ENCODE measurements at regions not wholly inside any gene's neighbourhood (a gene's known extent, or its start where the extent isn't known, plus 50 kb on each side); places are given as distances from the start of the nearest gene placed in this dataset.
"Not testable (repeated sequence)": the region's sequence is repeated elsewhere in the genome, so short reads cannot be mapped to it uniquely, and the experiment has no call there.

DNA sequence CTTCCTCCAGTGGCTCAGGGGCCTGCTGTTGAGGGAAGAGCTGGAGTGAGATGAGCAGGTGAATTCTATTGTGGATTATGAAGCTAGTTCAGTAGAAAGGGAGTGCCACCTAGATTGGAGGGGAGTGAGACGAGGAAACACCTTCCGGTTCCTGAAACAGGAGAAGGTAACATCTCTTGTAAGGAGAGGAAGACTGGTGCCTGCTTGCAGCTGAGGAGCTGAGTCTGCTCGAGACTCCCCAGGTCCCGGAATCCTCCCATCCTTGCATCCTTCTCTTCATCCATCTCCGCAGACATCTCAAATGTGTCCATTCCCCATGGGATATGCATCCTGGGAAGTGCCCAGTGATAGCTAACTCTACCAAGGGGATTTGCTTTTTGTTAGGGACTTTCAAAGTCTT is 242.9 kb upstream of the ZFP64 start:
- no peak for DNase-seq (ENCODE audit: low read depth in 2 of 2)

DNA sequence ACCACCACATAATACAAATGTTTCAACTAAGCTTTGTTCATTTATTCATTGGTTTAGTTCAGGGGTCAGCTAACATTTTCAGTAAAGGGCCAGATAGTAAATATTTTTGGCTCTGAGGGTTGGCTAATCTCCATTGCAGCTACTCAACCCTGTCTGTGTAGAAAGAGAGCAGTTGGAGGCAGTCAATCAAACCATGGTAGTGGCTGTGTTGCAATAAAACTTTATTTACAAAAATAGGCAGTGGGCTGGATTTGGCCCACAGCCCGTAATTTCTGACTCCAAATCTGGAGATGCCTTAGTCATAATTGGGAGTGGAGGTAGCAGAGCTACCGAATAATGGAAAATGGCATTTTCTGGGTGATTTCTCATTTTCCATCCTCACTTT is 242.5 kb upstream of the ZFP64 start:
- DNase-seq (ENCODE audit: low read depth in 2 of 2): no peak

DNA sequence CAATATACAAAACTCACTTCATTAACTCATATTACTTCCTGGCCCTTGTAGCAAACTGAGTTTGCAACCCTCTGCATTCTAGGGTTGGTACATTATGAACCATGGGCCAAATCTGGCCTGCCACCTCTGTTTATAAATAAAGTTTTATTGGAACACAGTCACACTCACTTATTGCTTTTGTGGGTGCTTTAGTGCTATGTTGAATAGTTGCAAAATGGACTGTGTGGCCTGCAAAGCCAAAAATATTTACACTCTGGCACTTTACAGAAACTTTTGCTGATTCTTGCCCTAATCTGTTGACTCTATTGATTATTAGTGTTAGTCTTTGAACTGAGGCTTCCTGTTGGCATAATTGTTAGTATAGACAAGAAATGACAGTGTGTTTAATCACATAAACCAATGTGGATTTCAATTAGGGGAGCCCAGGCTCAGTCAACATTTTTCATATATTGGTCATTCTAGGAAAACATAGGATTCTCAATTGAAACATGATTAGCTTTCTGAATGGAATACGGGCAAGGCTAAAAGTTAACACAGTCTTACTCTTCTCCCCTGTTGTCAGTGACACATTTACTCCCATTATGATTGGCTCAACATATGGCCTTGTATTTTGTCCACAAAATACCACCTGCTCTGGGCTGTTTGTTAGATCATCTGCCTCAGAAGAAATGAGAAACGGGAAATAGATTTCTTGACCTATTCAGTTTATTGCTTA is 241.9 kb upstream of the ZFP64 start:
- no peak for DNase-seq (ENCODE audit: low read depth in 2 of 2)

DNA sequence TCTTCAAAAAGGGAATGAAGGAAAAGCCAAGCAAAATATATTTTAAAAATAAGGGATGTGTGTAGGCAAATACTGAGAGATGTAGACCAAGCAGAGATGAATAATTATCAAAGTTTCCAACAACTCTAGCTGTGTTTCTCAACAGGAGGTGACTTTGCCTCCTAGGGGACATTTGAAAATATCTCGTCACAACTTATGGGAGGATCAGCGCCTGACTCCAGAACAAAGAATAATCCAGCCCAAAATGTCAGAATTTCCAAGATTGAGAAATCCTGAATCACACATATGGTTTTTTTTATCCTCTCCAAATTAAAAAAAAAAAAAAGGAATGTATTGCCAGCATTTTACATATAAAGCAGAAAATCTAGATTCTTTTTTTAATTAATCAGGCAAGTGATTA is 241.2 kb upstream of the ZFP64 start:
- DNase-seq (ENCODE audit: low read depth in 2 of 2): no peak

DNA sequence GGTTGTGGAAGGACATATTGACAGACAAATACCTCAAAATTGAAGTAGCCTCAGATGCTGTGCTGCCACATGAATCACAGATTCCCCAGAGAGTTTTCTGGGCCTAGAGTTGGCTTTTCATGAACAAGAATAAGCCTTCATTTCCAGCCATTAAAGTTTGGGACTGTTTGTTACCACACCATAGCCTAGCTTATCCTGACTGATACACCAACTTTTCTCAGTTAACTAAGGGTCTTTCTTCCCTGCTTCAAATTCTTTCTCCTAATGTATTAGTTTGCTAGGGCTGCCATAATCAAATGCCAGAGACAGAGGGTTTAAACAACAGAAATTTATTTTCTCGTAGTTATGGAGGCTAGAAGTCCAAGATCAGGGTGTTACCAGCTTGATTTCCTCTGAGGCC is 237.4 kb upstream of the ZFP64 start:
- DNase-seq (ENCODE audit: low read depth in 2 of 2): no peak

DNA sequence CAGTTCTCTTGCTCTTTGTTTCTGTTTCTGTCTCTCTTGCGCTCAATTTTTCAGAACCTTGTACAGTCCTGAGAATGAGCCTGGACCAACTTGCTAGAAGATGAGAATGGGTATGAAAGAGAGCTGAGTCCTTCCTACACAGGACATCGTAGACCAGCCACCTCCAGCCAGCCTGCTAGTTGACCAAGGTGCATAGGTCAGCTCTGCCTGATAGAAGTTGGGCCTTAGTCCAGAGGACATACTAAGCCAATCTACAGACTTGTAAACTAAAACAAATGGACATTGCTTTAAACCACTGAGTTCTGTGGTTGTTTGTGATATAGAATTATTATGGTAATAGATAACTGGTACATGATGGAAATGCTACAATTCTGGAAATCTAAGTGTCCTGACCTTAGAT is 236.4 kb upstream of the ZFP64 start:
- no peak for DNase-seq (ENCODE audit: low read depth in 2 of 2)

DNA sequence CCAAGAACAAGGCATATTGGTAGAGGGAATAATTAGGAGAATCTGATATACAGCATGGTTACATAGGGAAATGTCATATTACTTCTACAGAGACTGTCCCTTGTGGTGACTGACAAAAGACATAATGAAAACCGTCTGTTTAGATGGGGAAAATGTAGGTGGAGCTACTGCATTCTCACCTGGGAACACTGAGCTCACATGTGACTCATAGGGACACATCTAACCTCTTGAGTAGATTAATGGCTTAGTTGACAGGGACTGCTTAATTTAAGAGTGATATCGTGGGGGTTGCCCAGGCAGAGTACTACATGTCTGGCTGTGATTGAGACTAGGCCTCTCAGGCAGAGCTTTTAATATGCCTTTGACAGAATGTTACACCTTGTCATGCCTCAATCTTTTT is 235.3 kb upstream of the ZFP64 start:
- DNase-seq (ENCODE audit: low read depth in 2 of 2): no peak

DNA sequence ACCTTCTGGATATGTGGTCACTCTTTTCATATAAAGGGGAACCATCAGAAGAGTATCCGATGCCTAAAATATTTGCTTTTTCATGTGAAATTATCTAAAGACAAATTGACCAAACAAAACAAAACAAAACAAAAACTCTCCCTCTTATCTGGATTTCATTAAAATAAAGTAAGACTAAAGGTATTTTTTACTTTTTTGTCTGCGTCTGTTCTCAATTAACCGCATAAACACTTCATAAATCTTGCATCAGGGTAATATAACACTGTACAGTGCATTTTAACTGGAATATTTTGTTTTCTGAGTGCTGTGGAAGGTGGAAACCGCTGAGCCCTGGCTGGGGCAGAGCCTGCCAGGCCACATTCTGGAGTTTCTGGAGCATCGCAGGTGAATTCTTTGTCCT is 234.1 kb upstream of the ZFP64 start:
- DNase-seq (ENCODE audit: low read depth in 2 of 2): no peak

DNA sequence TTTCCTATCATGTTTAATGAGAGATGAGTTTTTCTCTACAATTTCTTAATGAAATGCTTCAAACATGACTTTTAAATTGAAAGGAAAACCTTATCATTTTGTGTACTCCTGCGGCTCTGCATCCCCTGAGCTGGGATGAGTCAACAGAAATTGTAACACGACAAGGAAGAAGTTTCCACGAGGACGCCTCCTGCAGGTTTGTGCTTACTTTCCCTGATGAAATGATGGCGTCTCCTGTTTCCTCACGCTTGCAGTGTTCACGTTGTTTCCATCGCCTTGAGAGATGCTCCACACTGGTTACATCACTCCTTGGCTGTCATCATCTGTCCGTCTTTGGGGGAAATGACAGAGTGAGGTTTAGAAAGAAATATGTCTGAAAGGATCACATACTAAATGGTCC is 233.7 kb upstream of the ZFP64 start:
- no peak for DNase-seq (ENCODE audit: low read depth in 2 of 2)

DNA sequence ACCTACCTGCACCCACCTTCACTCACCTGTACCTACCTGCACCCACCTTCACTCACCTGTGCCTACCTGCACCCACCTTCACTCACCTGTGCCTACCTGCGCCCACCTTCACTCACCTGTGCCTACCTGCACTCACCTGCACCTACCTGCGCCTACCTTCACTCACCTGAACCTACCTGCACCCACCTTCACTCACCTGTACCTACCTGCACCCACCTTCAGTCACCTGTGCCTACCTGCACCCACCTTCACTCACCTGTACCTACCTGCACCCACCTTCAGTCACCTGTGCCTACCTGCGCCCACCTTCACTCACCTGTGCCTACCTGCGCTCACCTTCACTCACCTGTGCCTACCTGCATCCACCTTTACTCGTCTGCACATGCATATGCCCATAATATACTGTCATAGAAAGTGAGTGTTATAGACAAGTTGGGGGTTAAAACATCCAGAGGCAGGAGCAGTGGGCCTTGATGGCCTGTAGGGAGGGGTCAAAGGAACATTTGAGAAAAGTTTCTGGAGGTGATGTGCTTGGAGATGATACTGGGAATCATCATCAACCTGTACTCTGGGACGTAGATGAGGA is 232.9 kb upstream of the ZFP64 start:
- not testable (repeated sequence) for DNase-seq (ENCODE audit: low read depth in 2 of 2)

DNA sequence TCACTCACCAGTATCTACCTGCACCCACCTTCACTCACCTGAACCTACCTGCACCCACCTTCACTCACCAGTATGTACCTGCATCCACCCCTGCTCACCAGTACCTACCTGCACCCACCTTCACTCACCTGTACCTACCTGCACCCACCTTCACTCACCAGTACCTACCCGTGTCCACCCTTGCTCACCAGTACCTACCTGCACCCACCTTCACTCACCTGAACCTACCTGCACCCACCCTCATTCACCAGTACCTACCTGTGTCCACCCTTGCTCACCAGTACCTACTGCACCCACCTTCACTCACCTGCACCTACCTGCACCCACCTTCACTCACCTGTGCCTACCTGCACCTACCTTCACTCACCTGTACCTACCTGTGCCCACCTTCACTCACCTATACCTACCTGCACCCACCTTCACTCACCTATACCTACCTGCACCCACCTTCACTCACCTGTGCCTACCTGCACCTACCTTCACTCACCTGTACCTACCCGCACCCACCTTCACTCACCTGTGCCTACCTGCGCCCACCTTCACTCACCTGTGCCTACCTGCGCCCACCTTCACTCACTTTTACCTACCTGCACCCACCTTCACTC is 232.1 kb upstream of the ZFP64 start:
- not testable (repeated sequence) for DNase-seq (ENCODE audit: low read depth in 2 of 2)

DNA sequence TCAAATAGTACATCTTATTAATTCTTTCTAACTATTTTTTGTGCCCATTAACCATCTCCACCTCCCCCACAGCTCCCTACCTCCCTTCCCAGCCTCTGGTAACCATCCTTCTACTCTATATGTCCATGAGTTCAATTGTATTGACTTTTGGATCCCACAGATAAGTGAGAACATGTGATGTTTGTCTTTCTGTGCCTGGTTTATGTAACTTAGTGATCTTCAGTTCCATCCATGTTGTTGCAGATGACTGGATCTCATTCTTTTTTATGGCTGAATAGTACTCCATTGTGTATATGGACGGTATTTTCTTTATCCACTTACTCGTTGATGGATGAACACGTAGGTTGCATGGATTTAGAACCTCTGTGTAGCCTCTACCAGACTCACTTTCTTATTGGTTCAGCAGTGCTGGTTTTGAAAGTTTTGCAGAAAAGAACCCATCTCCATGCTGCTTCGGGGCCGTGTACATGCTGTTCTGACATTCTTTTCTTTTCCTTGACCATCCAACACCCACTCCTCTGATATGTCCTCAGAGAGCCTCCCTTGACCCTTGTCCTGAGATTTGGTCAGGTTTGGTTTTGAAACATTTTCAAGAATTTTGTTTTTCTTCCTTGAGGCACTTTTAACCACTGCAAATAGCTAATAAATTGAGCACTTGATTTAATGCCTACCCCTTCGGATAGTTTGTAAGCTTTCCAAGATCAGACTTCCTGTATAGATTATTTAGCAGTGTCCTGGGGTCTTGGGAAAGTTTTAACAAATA is 231.2 kb upstream of the ZFP64 start:
- DNase-seq (ENCODE audit: low read depth in 2 of 2): no peak

DNA sequence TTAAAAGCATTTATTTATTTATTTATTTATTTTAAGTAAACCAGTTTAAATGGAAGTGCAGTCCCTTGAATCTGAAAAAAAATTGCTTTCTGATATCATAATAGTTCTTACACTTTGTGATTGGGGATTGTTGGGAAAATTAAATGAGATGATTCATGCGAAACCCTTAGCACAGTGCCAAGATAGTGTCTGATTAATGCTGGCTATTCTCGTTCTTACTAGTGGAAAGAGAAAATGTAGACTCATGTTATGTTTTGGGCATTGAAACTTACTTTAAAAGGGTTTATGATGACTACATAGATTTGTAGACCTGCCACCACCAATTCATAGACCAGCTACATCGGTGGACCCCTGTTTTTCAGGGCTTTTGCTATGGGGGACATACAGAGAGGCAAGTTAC is 229.2 kb upstream of the ZFP64 start:
- no peak for DNase-seq (ENCODE audit: low read depth in 2 of 2)

DNA sequence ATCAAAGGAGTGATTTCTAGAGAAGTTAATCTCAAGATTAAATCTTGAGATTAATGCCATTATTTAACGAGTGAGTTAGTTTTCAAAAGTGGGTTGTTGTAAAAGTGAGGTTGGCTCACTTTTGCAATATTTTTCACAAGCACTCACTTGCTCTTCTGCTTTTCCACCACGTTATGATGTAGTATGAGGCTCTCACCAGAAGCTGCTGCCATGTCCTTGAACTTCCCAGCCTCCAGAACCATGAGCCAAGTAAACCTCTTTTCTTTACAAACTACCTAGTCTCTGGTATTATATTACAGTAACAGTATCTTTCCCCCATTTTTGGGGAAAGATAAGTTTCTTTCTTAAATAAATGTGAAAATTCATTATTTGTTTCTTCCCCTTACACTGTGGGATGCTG is 227.6 kb upstream of the ZFP64 start:
- DNase-seq (ENCODE audit: low read depth in 2 of 2): no peak

DNA sequence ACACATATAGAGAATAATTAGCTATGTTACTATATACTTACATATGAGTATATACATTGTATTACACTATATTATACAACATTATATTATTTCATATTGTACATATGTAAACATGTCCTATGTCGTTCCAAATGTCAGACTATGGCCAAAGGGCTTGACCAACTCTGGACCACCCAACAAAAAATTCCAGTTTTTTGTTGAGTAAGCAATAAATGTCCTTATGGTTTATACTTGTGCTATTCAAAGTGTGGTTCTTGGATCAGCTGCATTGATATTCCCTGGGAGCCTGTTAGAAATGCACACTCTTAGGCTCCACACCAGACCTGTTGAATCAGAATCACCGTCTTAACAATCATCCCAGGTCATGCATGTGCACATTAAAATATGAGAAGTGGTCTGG is 225.4 kb upstream of the ZFP64 start:
- no peak for DNase-seq (ENCODE audit: low read depth in 2 of 2)

DNA sequence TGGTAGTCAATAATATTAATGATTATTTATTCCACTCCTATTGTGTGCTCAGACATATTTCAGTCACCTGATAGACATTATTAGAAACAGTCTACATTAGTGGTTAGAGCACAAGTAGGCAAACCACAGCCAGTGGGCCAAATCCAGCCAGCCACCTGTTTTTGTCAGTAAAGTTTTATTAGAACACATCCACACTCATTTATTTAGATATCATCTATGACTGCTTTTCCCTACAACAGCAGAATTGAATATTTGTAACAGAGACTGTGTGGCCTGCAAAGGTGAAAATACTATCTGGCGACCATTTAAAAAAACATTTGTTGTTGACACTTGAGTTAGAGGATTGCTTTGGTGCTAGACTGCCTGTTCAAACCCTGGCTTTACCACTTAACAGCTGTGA is 220.0 kb upstream of the ZFP64 start:
- no peak for DNase-seq (ENCODE audit: low read depth in 2 of 2)

DNA sequence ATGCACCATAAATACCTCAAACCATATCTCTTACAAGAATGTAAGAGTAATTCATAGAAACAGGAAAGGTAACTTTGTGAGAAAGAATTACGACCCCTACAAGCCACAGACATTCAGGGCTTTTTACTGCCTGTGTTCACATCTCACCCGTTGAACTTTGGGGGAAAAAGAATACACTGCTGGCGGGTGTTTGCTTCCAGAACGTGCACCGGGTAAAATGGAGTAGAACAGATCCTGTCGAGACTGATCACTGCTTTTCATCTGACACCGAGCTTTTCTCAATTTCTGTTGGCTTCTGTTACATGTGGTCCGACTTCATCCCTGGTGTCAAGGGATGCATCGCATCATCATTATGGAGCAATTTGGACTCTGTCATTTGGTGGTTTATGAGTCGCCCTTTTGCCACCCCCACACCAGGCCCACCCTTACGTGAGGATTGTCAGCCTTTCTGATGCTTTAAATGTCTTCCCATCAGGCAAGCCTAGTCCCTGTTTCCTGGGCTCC is 219.2 kb upstream of the ZFP64 start:
- no peak for DNase-seq (ENCODE audit: low read depth in 2 of 2)

DNA sequence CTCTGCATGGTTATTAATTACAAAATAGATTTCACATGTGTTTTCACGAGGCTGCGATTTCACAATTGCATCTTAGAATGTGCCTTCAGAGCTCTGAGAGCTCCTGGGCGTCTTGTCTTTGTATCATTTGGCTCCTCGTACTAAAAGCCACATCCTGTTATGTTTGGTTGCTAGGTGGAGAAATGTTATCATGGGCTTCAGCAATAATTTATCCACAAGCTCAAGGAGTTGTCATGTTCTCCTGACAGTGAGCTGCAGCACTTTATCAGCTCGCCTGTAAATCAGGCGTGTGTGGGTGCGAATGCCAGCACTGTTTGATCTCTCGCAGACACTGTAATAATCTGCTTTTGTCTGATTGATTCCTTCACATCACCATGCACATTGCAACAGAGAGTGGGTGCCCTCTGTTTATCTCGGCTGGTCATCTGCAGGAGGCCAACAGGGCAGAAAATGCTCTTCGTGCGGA is 218.6 kb upstream of the ZFP64 start:
- peak; percentile 30 to 31 for DNase-seq (ENCODE audit: low read depth in 2 of 2)

DNA sequence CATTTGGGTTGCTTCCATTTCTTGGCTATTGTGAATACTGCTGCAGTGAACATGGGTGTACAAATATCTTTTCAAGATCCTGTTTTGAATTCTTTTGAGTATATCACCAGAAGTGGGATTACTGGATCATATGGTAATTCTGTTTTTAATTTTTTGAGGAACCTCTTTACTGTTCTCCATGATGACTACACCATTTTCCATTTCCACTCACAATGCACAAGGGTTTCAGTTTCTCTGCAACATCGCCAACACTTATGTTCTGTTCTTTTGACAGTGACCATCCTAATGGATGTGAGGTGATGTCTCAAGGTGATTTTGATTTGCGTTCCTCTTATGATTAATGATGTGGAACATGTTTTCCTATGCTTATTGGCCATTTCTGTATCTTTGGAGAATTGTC is 214.4 kb upstream of the ZFP64 start:
- no peak for DNase-seq (ENCODE audit: low read depth in 2 of 2)

DNA sequence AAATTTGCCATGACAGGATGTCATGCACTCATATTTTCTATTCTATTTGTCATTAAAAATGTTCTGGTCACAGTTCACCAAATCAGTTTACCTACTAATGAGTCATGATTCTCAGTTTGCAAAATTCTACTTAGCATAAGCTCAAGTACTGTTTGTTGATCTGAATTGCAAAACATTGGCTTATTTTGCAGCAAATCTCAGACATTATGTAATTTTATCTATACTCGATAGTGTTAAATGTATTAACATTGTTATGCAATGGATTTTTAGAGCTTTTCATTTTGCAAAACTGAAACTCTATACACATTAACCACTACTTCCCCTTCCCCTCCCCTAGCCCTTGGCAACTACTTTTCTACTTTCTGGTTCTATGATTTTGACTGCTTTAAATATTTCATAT is 213.8 kb upstream of the ZFP64 start:
- no peak for DNase-seq (ENCODE audit: low read depth in 2 of 2)

DNA sequence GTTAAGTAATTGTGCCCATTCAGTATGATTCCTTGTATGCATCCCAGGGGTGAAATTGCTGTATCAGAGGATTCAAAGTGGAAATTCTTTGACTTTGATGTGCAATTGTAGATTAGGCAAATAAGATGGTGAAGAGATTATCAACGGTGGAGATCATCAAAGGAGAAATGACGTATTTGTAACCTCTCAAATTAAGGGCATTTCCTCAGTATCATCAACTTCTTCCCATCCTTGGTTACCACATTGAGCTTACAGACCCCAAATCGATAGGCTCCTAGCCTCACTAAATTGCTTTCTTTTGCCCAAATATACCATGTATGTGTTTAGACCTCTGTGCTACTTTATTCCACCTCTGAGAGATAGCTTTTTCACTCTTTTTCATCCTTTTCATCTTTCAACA is 213.1 kb upstream of the ZFP64 start:
- no peak for DNase-seq (ENCODE audit: low read depth in 2 of 2)

DNA sequence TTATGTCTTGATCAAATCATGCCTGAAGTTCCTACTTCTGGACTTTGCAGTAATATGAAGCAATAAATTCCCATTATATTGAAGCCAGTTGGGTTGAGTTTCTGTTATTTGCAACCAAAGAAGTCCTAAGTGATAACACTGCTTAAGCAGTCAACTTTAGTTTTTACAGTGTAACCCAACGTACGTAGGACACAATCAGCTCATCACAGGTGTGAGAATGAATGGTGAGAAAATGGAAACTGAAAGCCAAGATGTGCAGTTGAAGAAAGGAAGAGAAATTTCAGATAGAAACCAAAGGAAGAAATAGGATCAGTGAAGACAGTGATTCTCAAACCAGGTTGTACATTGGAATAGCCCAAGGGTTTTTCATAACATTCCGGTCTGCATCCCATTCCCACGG is 211.4 kb upstream of the ZFP64 start:
- DNase-seq (ENCODE audit: low read depth in 2 of 2): no peak

DNA sequence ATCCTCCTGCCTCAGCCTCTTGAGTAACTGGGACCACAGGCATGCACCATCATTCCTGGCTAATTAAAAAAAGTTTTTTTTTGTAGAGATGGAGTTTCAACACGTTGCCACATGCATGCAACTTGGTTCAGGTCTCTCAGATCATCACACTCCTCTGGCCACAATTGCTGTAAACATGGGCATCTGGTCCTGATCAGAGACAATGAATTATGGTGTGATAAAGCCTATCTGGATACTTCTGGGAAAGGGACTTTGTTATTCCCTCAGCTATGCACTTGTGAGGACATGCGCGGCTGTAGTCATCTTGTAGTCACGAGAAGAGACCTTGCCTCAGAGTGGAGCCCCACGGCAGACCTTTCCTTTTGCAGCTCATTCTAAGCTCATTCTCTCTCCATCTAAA is 210.9 kb upstream of the ZFP64 start:
- DNase-seq (ENCODE audit: low read depth in 2 of 2): no peak

All from stimulated activated CD8-positive, alpha-beta memory T cell treated with anti-CD3 and anti-CD28 coated beads, Interleukin-7, amount 100 ng/mL, for 4 hours (primary cell).